Large intestine (tissue), 3 donors: ENCODE measurements at regions not wholly inside any gene's neighbourhood (a gene's known extent, or its start where the extent isn't known, plus 50 kb on each side); places are given as distances from the start of the nearest gene placed in this dataset.
A peak's percentile ranks its signal among the peaks of the same experiment; 100 is the strongest.

ENCODE experiments used
- DNase-seq, 2 donors: peaks; one replicate each; pipeline versions ENCODE4 v3.0.0 to v3.0.0-alpha.2; 2013
- H3K27ac ChIP-seq: one replicate; pipeline ENCODE4 v1.5.1; 2013; ENCODE audit warnings: low read length
- H3K27me3 ChIP-seq: 2 replicates; pipeline ENCODE4 v1.6.1; 2013; ENCODE audit warnings: low read length; ENCODE audit not compliant: control insufficient read depth, insufficient read depth
- H3K36me3 ChIP-seq: 2 replicates; pipeline ENCODE4 v1.6.1; 2013; ENCODE audit warnings: low read length; ENCODE audit not compliant: control insufficient read depth, insufficient read depth
- H3K4me1 ChIP-seq: one replicate; pipeline ENCODE4 v1.6.1; 2013; ENCODE audit warnings: low read length; ENCODE audit not compliant: control insufficient read depth, insufficient read depth
- H3K4me3 ChIP-seq: one replicate; pipeline ENCODE4 v1.5.1; 2013; ENCODE audit warnings: low read length
- H3K9me3 ChIP-seq: one replicate; pipeline ENCODE4 v1.6.1; 2013; ENCODE audit warnings: mild to moderate bottlenecking, low read depth, low read length, moderate library complexity; ENCODE audit not compliant: control insufficient read depth
- WGBS: methylation state at CpG from one replicate; pipeline ENCODE4 v1.1.5; 2013; ENCODE audit warnings: low lambda C conversion rate; ENCODE audit not compliant: insufficient coverage; 5-methylcytosine and 5-hydroxymethylcytosine counted together

- Histone ChIP-seq H3K4me1 (no peaks in the 10 kb centered on the region), H3K27ac (no peak overlapping the region), H3K36me3 (no peaks in the 10 kb centered on the region), H3K27me3 (no peaks in the 10 kb centered on the region), H3K4me3 (no peak overlapping the region), H3K9me3 (no peaks in the 10 kb centered on the region)
- no peak for DNase-seq
- 83% methylated on average over 1 of the region's 4 CpGs for WGBS
Measured at GRCh38 chr10:121409466-121410104, 188.7 kb downstream of the FGFR2 start.

GRCh38 chr10:121411004-121411403 is 187.2 kb downstream of the FGFR2 start:
- H3K27ac ChIP-seq, result no peak overlapping the region
- no CpG with 5 or more reads among the region's 2 CpGs for WGBS
- no peaks in the 10 kb centered on the region for H3K27me3 ChIP-seq
- H3K4me3 ChIP-seq, result no peak overlapping the region
- no peak for DNase-seq
- H3K4me1 ChIP-seq, result no peaks in the 10 kb centered on the region
- H3K36me3 ChIP-seq, result no peaks in the 10 kb centered on the region
- H3K9me3 ChIP-seq, result no peaks in the 10 kb centered on the region

GRCh38 chr10:121413951-121414350 is 184.3 kb downstream of the FGFR2 start:
- Histone ChIP-seq H3K27me3 (no peaks in the 10 kb centered on the region), H3K9me3 (no peaks in the 10 kb centered on the region), H3K36me3 (no peaks in the 10 kb centered on the region), H3K4me1 (no peaks in the 10 kb centered on the region), H3K27ac (no peak overlapping the region), H3K4me3 (no peak overlapping the region)
- no peak for DNase-seq
- no CpG with 5 or more reads among the region's 5 CpGs for WGBS

GRCh38 chr10:121414366-121415062 is 183.7 kb downstream of the FGFR2 start:
- WGBS, result no CpG with 5 or more reads among the region's 1 CpG
- H3K27me3 ChIP-seq, result no peaks in the 10 kb centered on the region
- no peaks in the 10 kb centered on the region for H3K36me3 ChIP-seq
- no peaks in the 10 kb centered on the region for H3K4me1 ChIP-seq
- no peak overlapping the region for H3K27ac ChIP-seq
- no peak overlapping the region for H3K4me3 ChIP-seq
- peaks cover under 1% of the 10 kb centered on the region for H3K9me3 ChIP-seq
- no peak for DNase-seq

- no peak overlapping the region for H3K27ac ChIP-seq
- H3K36me3 ChIP-seq, result no peaks in the 10 kb centered on the region
- no CpG with 5 or more reads among the region's 1 CpG for WGBS
- no peaks in the 10 kb centered on the region for H3K4me1 ChIP-seq
- no peaks in the 10 kb centered on the region for H3K27me3 ChIP-seq
- no peak overlapping the region for H3K4me3 ChIP-seq
- H3K9me3 ChIP-seq, result peaks cover 2% of the 10 kb centered on the region
- DNase-seq, result no peak
Measured at GRCh38 chr10:121415063-121415399, 183.2 kb downstream of the FGFR2 start.

- Histone ChIP-seq H3K4me1 (no peaks in the 10 kb centered on the region), H3K27me3 (no peaks in the 10 kb centered on the region), H3K27ac (no peak overlapping the region), H3K4me3 (no peak overlapping the region), H3K36me3 (no peaks in the 10 kb centered on the region), H3K9me3 (peaks cover 2% of the 10 kb centered on the region)
- DNase-seq, result no peak
- no CpG with 5 or more reads among the region's 1 CpG for WGBS
Measured at GRCh38 chr10:121416071-121416470, 182.2 kb downstream of the FGFR2 start.

- H3K4me3 ChIP-seq, result no peak overlapping the region
- no peak overlapping the region for H3K27ac ChIP-seq
- WGBS, result no CpG with 5 or more reads among the region's 2 CpGs
- no peaks in the 10 kb centered on the region for H3K27me3 ChIP-seq
- peaks cover 2% of the 10 kb centered on the region for H3K9me3 ChIP-seq
- H3K36me3 ChIP-seq, result no peaks in the 10 kb centered on the region
- no peak for DNase-seq
- no peaks in the 10 kb centered on the region for H3K4me1 ChIP-seq
Measured at GRCh38 chr10:121417298-121417697, 180.9 kb downstream of the FGFR2 start.

- no peaks in the 10 kb centered on the region for H3K27me3 ChIP-seq
- no peak overlapping the region for H3K4me3 ChIP-seq
- H3K9me3 ChIP-seq, result peaks cover 2% of the 10 kb centered on the region
- no peaks in the 10 kb centered on the region for H3K36me3 ChIP-seq
- H3K4me1 ChIP-seq, result no peaks in the 10 kb centered on the region
- H3K27ac ChIP-seq, result peak overlapping the region; percentile 65
- no CpG with 5 or more reads among the region's 1 CpG for WGBS
- peak; percentile 74 to 85 for DNase-seq
Measured at GRCh38 chr10:121418126-121418777, 180.0 kb downstream of the FGFR2 start.

GRCh38 chr10:121420006-121420405 is 178.2 kb downstream of the FGFR2 start:
- no peaks in the 10 kb centered on the region for H3K27me3 ChIP-seq
- no peak for DNase-seq
- whole genome bisulfite sequencing, result no CpG with 5 or more reads among the region's 3 CpGs
- H3K36me3 ChIP-seq, result no peaks in the 10 kb centered on the region
- no peak overlapping the region for H3K27ac ChIP-seq
- H3K4me3 ChIP-seq, result no peak overlapping the region
- H3K4me1 ChIP-seq, result no peaks in the 10 kb centered on the region
- H3K9me3 ChIP-seq, result peaks cover 2% of the 10 kb centered on the region

- H3K27ac ChIP-seq, result no peak overlapping the region
- H3K36me3 ChIP-seq, result no peaks in the 10 kb centered on the region
- H3K4me3 ChIP-seq, result no peak overlapping the region
- no peaks in the 10 kb centered on the region for H3K27me3 ChIP-seq
- no peak for DNase-seq
- peaks cover 2% of the 10 kb centered on the region for H3K9me3 ChIP-seq
- H3K4me1 ChIP-seq, result no peaks in the 10 kb centered on the region
- no CpG with 5 or more reads among the region's 7 CpGs for WGBS
Measured at GRCh38 chr10:121422096-121422495, 176.1 kb downstream of the FGFR2 start.
